HEK293 (cell line): ENCODE measurements at regions not wholly inside any gene's neighbourhood (a gene's known extent, or its start where the extent isn't known, plus 50 kb on each side); places are given as distances from the start of the nearest gene placed in this dataset.

Source experiments
- CTCF ChIA-PET: fragments of 350-600 bp; formaldehyde crosslinking; extraction: SDS; loops from one replicate; lab custom pipeline; 2021; ENCODE audit warnings: antibody characterized with exemption; lab: Yijun Ruan, JAX
- POLR2A ChIA-PET: fragments of 300-600 bp; formaldehyde crosslinking; extraction: SDS; loops from one replicate; lab custom pipeline; 2020; ENCODE audit warnings: antibody characterized with exemption, inconsistent platforms; lab: Yijun Ruan, JAX
- H3K27ac ChIP-seq: fragments of 200-500 bp; sonication (Bioruptor generic); 2 replicates; pipeline ENCODE4 v1.5.1; 2014; ENCODE audit warnings: low read depth, low read length, control low read depth, inconsistent platforms; ENCODE audit errors: extremely low read depth
- H3K36me3 ChIP-seq, 2 experiments: fragments of 200-500 bp in 1 of 2; sonication (Bioruptor generic) in 1 of 2; 1 replicate in 1 of 2; 2 replicates in 1 of 2; pipeline ENCODE4 v1.5.1; 2014 to 2017; ENCODE audit warnings: inconsistent platforms in 2 of 2, low read length in 2 of 2; ENCODE audit not compliant: control insufficient read depth in 2 of 2, insufficient read depth in 1 of 2
- H3K4me1 ChIP-seq: fragments of 200-500 bp; sonication (Bioruptor generic); 2 replicates; pipeline ENCODE4 v1.5.1; 2014; ENCODE audit warnings: mild to moderate bottlenecking, low read length, inconsistent platforms; ENCODE audit not compliant: control insufficient read depth, insufficient read depth
- H3K4me3 ChIP-seq: 2 replicates; pipeline ENCODE4 v1.5.1; 2011; ENCODE audit warnings: low read depth, mild to moderate bottlenecking, control low read depth, low read length, moderate library complexity
- H3K9me3 ChIP-seq: fragments of 200-500 bp; sonication (Bioruptor generic); 2 replicates; pipeline ENCODE4 v1.5.1; 2014; ENCODE audit warnings: low read depth, low read length, inconsistent platforms; ENCODE audit not compliant: control insufficient read depth, insufficient read depth
- HOXC10 ChIP-seq: sonication (generic); formaldehyde crosslinking; IDR thresholded peaks from 2 replicates; pipeline ENCODE4 v1.8.1; 2023; ENCODE audit warnings: mild to moderate bottlenecking, missing genetic modification reagents
- KLF8 ChIP-seq: fragments of 450-650 bp; formaldehyde crosslinking; IDR thresholded peaks from 2 replicates; pipeline ENCODE4 v1.5.1; 2016; ENCODE audit warnings: missing biosample characterization, missing genetic modification characterization
- MEIS1 ChIP-seq: sonication (generic); formaldehyde crosslinking; IDR thresholded peaks from 2 replicates; pipeline ENCODE4 v1.8.1; 2022; ENCODE audit warnings: missing genetic modification reagents, mild to moderate bottlenecking, borderline replicate concordance
- RBAK ChIP-seq: fragments of 450-650 bp; formaldehyde crosslinking; IDR thresholded peaks from 2 replicates; pipeline ENCODE4 v1.5.1; 2016; ENCODE audit warnings: missing biosample characterization, missing genetic modification characterization
- YY2 ChIP-seq: fragments of 450-650 bp; formaldehyde crosslinking; IDR thresholded peaks from 2 replicates; pipeline ENCODE4 v1.5.1; 2016; ENCODE audit warnings: missing biosample characterization, missing genetic modification characterization
- ZBTB1 ChIP-seq: fragments of 450-650 bp; formaldehyde crosslinking; IDR thresholded peaks from 2 replicates; pipeline ENCODE4 v1.5.1; 2016; ENCODE audit warnings: missing biosample characterization, missing genetic modification characterization
- ZBTB48 ChIP-seq: fragments of 450-650 bp; formaldehyde crosslinking; IDR thresholded peaks from 2 replicates; pipeline ENCODE4 v1.5.1; 2016; ENCODE audit warnings: missing biosample characterization, missing genetic modification characterization
- ZNF133 ChIP-seq: fragments of 450-650 bp; formaldehyde crosslinking; IDR thresholded peaks from 2 replicates; pipeline ENCODE4 v1.5.1; 2016; ENCODE audit warnings: missing biosample characterization, missing genetic modification characterization
- ZNF155 ChIP-seq: fragments of 450-650 bp; formaldehyde crosslinking; IDR thresholded peaks from 2 replicates; pipeline ENCODE4 v1.5.1; 2016; ENCODE audit warnings: missing biosample characterization, missing genetic modification characterization
- ZNF157 ChIP-seq: fragments of 450-650 bp; formaldehyde crosslinking; IDR thresholded peaks from 2 replicates; pipeline ENCODE4 v1.5.1; 2016; ENCODE audit warnings: missing biosample characterization, missing genetic modification characterization
- ZNF239 ChIP-seq: fragments of 450-650 bp; formaldehyde crosslinking; IDR thresholded peaks from 2 replicates; pipeline ENCODE4 v1.5.1; 2016; ENCODE audit warnings: missing biosample characterization, missing genetic modification characterization
- ZNF404 ChIP-seq: fragments of 450-650 bp; formaldehyde crosslinking; IDR thresholded peaks from 2 replicates; pipeline ENCODE4 v1.5.1; 2017; ENCODE audit warnings: missing biosample characterization, missing genetic modification characterization
- ZNF510 ChIP-seq: fragments of 450-650 bp; formaldehyde crosslinking; IDR thresholded peaks from 2 replicates; pipeline ENCODE4 v1.5.1; 2018; ENCODE audit warnings: mild to moderate bottlenecking, missing genetic modification characterization, missing biosample characterization; ENCODE audit not compliant: insufficient replicate concordance
- ZNF558 ChIP-seq: fragments of 450-650 bp; formaldehyde crosslinking; IDR thresholded peaks from 2 replicates; pipeline ENCODE4 v1.5.1; 2016; ENCODE audit warnings: missing biosample characterization, missing genetic modification characterization
- ZNF626 ChIP-seq: fragments of 450-650 bp; sonication (Bioruptor Pico); formaldehyde crosslinking; IDR thresholded peaks from 2 replicates; pipeline ENCODE4 v1.5.1; 2018; ENCODE audit warnings: missing biosample characterization, missing genetic modification characterization, inconsistent platforms
- ZSCAN16 ChIP-seq: fragments of 450-650 bp; formaldehyde crosslinking; IDR thresholded peaks from 2 replicates; pipeline ENCODE4 v1.5.1; 2016; ENCODE audit warnings: missing biosample characterization, missing genetic modification characterization
- TF ChIP-seq, protein P1 (sequence below): fragments of 450-650 bp; formaldehyde crosslinking; IDR thresholded peaks from 2 replicates; pipeline ENCODE4 v1.5.1; 2016; ENCODE audit warnings: missing biosample characterization, missing genetic modification characterization
- TF ChIP-seq, protein P2 (sequence below): fragments of 450-650 bp; formaldehyde crosslinking; IDR thresholded peaks from 2 replicates; pipeline ENCODE4 v1.5.1; 2016; ENCODE audit warnings: missing biosample characterization, missing genetic modification characterization
- TF ChIP-seq, protein P3 (sequence below): fragments of 450-650 bp; formaldehyde crosslinking; IDR thresholded peaks from 2 replicates; pipeline ENCODE4 v1.5.1; 2017; ENCODE audit warnings: missing biosample characterization, mild to moderate bottlenecking, missing genetic modification characterization, moderate library complexity

DNA sequence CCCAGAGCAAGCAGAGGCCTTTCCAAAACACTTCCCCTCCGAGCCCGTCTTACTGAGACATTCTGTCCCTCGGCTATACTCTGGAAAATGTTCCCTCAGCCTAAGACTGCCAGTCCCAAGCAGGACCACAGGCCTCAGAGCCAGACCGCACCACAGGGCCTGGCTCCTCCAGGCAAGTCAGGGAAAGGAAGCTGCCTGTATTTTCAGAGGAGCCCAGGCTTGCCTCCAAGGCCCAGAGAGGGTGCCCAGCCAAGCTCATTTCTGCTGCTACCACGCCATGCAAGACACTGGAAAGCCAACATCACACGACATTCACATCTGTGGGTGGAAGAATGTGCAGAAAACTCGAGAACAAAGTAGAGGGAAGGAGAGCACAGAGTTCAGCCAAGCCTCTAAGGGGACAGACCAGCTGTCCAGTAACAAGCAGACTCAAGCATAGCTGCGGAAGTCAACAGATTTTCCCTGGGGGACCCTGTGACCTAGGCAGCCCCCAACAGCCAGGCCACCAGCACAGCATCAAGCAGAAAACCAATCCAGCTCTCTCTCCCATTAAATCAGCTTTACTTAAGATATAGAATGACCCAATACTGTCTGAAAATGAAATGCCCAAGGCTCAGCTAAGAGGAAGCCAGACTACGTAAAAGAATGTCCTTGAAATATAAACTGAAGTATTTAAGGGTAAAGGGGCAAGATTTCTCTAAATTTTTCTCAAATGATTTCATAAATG, 123.9 kb downstream of the ZFP36L2 start (continued):
- TF ChIP-seq, protein P1, sequence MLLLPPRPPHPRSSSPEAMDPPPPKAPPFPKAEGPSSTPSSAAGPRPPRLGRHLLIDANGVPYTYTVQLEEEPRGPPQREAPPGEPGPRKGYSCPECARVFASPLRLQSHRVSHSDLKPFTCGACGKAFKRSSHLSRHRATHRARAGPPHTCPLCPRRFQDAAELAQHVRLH (tag by site-specific recombination): no peak
- TF ChIP-seq ZNF155 (tag by site-specific recombination): no peak
- no peak for TF ChIP-seq ZSCAN16 (tag by site-specific recombination)
- no peak for TF ChIP-seq ZNF626 (tag by site-specific recombination)
- TF ChIP-seq, protein P2, sequence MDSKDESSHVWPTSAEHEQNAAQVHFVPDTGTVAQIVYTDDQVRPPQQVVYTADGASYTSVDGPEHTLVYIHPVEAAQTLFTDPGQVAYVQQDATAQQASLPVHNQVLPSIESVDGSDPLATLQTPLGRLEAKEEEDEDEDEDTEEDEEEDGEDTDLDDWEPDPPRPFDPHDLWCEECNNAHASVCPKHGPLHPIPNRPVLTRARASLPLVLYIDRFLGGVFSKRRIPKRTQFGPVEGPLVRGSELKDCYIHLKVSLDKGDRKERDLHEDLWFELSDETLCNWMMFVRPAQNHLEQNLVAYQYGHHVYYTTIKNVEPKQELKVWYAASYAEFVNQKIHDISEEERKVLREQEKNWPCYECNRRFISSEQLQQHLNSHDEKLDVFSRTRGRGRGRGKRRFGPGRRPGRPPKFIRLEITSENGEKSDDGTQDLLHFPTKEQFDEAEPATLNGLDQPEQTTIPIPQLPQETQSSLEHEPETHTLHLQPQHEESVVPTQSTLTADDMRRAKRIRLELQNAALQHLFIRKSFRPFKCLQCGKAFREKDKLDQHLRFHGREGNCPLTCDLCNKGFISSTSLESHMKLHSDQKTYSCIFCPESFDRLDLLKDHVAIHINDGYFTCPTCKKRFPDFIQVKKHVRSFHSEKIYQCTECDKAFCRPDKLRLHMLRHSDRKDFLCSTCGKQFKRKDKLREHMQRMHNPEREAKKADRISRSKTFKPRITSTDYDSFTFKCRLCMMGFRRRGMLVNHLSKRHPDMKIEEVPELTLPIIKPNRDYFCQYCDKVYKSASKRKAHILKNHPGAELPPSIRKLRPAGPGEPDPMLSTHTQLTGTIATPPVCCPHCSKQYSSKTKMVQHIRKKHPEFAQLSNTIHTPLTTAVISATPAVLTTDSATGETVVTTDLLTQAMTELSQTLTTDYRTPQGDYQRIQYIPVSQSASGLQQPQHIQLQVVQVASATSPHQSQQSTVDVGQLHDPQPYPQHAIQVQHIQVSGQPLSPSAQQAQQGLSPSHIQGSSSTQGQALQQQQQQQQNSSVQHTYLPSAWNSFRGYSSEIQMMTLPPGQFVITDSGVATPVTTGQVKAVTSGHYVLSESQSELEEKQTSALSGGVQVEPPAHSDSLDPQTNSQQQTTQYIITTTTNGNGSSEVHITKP (tag by site-specific recombination): no peak
- TF ChIP-seq ZNF133 (tag by site-specific recombination): no peak
- TF ChIP-seq ZNF558 (tag by site-specific recombination): no peak

DNA sequence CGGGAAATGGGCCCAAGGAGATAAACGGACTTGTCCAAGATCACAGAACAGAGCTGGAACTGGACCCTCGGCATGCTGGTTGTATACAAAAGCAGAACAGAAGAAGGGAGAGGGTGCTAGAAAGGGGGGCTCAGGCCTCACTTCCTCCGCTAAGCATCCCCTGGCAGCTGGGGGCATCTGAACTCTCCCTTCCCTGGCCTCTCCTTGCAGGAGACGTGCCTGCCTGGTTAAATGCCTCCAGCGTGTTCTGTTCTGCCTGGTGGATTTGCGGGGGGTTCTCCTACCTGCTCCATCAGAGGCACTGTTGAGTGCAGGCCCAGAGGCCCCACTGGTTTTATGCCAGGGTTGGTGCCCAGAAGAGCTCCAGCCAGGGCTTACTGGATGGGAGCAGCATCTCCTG, 124.7 kb downstream of the ZFP36L2 start:
- TF ChIP-seq ZNF510 (tag by site-specific recombination) (no peak), ZBTB48 (tag by site-specific recombination) (no peak), ZBTB1 (tag by site-specific recombination) (no peak), RBAK (tag by site-specific recombination) (no peak), KLF8 (tag by site-specific recombination) (no peak), ZNF239 (tag by site-specific recombination) (no peak), HOXC10 (CRISPR knock-in tag) (no peak), YY2 (no peak), ZNF404 (tag by site-specific recombination) (no peak), MEIS1 (CRISPR knock-in tag) (no peak), ZNF157 (tag by site-specific recombination) (no peak), ZNF626 (tag by site-specific recombination) (no peak)
- TF ChIP-seq, protein P3, sequence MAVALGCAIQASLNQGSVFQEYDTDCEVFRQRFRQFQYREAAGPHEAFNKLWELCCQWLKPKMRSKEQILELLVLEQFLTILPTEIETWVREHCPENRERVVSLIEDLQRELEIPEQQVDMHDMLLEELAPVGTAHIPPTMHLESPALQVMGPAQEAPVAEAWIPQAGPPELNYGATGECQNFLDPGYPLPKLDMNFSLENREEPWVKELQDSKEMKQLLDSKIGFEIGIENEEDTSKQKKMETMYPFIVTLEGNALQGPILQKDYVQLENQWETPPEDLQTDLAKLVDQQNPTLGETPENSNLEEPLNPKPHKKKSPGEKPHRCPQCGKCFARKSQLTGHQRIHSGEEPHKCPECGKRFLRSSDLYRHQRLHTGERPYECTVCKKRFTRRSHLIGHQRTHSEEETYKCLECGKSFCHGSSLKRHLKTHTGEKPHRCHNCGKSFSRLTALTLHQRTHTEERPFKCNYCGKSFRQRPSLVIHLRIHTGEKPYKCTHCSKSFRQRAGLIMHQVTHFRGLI (tag by site-specific recombination): no peak
- no peak overlapping the region for H3K27ac ChIP-seq
- POLR2A ChIA-PET: no interaction called here

More for the DNA sequence above, 124.7 kb downstream of the ZFP36L2 start:
- no peaks in the 10 kb centered on the region for H3K4me1 ChIP-seq
- CTCF ChIA-PET: interaction anchor here (1.1 kb wide), 2 partner anchors 78 to 128 kb away, joined by 3 read pairs; no protein-coding TSS in a partner anchor
- no peak overlapping the region for H3K4me3 ChIP-seq
- no peaks in the 10 kb centered on the region for H3K9me3 ChIP-seq
- H3K36me3 ChIP-seq: no peaks in the 10 kb centered on the region
